ENCODE measurements at regions not wholly inside any gene's neighbourhood (a gene's known extent, or its start where the extent isn't known, plus 50 kb on each side); places are given as distances from the start of the nearest gene placed in this dataset.
A peak's percentile ranks its signal among the peaks of the same experiment; 100 is the strongest.
"Not testable (repeated sequence)": the region's sequence is repeated elsewhere in the genome, so short reads cannot be mapped to it uniquely, and the experiment has no call there.

DNA sequence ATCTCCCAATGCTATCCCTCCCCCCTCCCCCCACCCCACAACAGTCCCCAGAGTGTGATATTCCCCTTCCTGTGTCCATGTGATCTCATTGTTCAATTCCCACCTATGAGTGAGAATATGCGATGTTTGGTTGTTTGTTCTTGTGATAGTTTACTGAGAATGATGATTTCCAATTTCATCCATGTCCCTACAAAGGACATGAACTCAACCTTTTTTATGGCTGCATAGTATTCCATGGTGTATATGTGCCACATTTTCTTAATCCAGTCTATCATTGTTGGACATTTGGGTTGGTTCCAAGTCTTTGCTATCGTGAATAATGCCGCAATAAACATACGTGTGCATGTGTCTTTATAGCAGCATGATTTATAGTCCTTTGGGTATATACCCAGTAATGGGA, 106.1 kb downstream of the FOXD4L6 start:
- H3K9ac ChIP-seq (ENCODE audit: low read length); H3K9me3 ChIP-seq (ENCODE audit: insufficient read depth, low read length); H3K27me3 ChIP-seq (ENCODE audit: low read depth, low read length); H3K4me1 ChIP-seq (ENCODE audit: low read length); H3K4me2 ChIP-seq (ENCODE audit: low read length); H4K20me1 ChIP-seq (ENCODE audit: insufficient read depth, low read length); H2AFZ ChIP-seq (ENCODE audit: low read depth, low read length); H3K79me2 ChIP-seq (ENCODE audit: low read length); H3K36me3 ChIP-seq (replicated peaks; ENCODE audit: low read depth, low read length); H3K4me3 ChIP-seq (ENCODE audit: low read length); H3K27ac ChIP-seq (ENCODE audit: low read length): not testable (repeated sequence)

DNA sequence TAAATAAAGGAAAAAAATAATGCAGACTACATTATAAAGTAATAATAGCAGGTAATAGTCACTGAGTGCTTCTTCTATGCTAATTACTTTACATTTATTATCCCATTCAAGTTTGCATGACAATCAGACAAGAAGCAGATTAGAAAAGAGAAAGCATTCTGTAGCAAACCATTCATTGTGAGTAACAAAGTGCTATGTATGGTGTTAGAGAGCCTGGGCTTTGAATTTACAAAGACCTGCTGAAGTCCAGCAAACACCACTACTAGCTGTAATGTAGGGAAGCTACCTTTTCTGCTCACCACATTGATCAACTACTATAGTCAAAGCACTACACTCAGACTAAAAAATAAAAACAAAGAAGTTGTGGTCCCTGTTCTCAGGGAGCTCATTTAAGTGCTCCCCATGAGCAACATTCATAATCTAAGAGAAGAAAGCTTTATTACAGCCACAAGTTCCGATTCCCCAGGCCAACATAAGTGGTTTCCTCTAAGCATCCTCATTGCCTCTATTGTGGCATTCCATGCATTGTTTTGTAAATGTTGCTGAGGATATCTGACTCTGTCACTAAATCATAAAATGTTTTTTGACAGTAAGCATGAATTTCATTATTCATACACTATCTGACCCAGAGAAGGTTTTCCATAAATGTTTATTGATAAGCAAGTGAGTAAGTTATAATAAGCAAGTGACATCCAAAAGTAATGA, 108.5 kb downstream of the FOXD4L6 start:
- not testable (repeated sequence) for H3K4me3 ChIP-seq (ENCODE audit: low read length); H3K36me3 ChIP-seq (replicated peaks; ENCODE audit: low read depth, low read length); H2AFZ ChIP-seq (ENCODE audit: low read depth, low read length); H3K9me3 ChIP-seq (ENCODE audit: insufficient read depth, low read length); H4K20me1 ChIP-seq (ENCODE audit: insufficient read depth, low read length); H3K9ac ChIP-seq (ENCODE audit: low read length); H3K4me1 ChIP-seq (ENCODE audit: low read length); H3K79me2 ChIP-seq (ENCODE audit: low read length); H3K27ac ChIP-seq (ENCODE audit: low read length); H3K27me3 ChIP-seq (ENCODE audit: low read depth, low read length); H3K4me2 ChIP-seq (ENCODE audit: low read length)

DNA sequence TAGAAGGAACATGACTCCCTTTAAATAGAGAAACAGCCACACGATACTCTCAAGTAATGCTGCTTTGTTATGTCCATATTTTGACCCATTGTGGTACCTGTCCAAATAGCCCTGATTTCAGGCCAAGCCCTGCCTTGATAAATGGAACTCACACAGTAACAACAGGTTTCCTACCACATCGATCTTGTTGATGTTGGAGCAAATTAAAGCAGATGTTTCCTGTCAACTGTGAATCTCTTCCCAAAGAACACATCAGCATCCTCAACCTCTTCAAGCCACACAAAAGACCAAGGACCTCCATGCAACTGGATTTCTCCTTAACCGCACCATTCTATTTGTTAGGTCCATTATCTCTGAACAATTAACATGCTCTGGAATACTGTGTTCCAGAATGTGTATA, 109.5 kb downstream of the FOXD4L6 start:
- H3K9ac ChIP-seq (ENCODE audit: low read length); H3K9me3 ChIP-seq (ENCODE audit: insufficient read depth, low read length); H3K4me3 ChIP-seq (ENCODE audit: low read length); H3K4me1 ChIP-seq (ENCODE audit: low read length); H3K79me2 ChIP-seq (ENCODE audit: low read length); H4K20me1 ChIP-seq (ENCODE audit: insufficient read depth, low read length); H3K4me2 ChIP-seq (ENCODE audit: low read length); H3K27me3 ChIP-seq (ENCODE audit: low read depth, low read length); H3K27ac ChIP-seq (ENCODE audit: low read length); H3K36me3 ChIP-seq (replicated peaks; ENCODE audit: low read depth, low read length); H2AFZ ChIP-seq (ENCODE audit: low read depth, low read length): not testable (repeated sequence)

DNA sequence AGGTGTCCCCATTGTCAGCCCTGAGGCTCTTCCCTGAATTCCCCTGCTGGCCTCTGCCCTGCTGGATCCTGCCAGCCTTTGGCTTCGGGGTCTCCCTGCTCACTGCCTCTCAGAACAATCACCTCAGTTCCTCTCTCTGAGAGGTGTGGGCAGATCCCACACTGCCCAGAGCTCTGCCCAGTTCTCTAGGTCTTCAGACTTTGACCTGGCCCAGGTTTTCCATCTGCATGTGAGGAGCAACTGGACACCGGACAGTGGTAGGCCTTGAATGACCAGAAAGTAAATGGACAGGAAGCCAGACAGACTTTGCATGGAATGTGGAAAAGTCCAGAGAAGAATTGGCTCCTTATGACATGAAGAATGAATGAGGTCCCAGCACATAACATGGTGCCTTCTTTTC, 111.8 kb downstream of the FOXD4L6 start:
- not testable (repeated sequence) for H4K20me1 ChIP-seq (ENCODE audit: insufficient read depth, low read length); H3K27me3 ChIP-seq (ENCODE audit: low read depth, low read length); H3K4me1 ChIP-seq (ENCODE audit: low read length); H3K9me3 ChIP-seq (ENCODE audit: insufficient read depth, low read length); H3K9ac ChIP-seq (ENCODE audit: low read length); H3K27ac ChIP-seq (ENCODE audit: low read length); H3K4me2 ChIP-seq (ENCODE audit: low read length); H3K79me2 ChIP-seq (ENCODE audit: low read length); H3K36me3 ChIP-seq (replicated peaks; ENCODE audit: low read depth, low read length); H3K4me3 ChIP-seq (ENCODE audit: low read length); H2AFZ ChIP-seq (ENCODE audit: low read depth, low read length)

DNA sequence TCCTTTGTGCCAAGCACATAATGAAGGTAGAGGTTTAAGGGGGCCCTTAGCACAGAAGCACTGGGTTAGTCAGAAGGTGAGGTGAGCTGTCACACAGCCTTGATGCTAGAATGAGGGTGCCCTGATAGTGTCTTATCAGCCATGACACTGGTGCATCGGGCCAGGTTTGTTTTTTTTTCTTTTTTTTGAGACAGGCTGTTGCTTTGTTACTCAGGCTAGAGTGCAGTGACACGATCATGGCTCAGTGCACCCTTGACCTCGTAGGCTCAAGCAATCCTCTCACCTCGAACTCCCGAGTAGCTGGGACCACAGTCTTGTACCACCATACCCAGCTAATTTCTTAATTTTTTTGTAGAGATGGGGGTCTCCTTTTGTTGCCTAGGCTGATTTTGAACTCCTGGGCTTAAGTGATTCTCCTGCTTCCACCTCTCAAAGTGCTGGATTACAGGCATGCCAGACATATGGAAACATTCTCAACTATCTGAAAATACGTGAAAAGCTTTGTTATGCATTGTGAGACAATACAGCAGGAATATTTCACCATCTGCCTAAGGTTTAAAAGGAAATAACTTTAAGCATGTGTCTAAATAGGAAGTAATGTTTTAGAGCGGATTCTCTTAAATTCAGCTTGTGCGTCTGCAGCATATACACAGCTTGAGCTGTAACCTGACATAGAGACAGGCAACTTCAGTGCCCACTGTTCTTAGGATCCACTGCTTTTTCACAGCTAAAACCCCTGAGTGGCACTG, 128.4 kb downstream of the FOXD4L6 start:
- not testable (repeated sequence) for H3K4me1 ChIP-seq (ENCODE audit: low read length); H3K4me3 ChIP-seq (ENCODE audit: low read length); H3K9ac ChIP-seq (ENCODE audit: low read length); H2AFZ ChIP-seq (ENCODE audit: low read depth, low read length); H3K4me2 ChIP-seq (ENCODE audit: low read length); H3K27me3 ChIP-seq (ENCODE audit: low read depth, low read length); H3K36me3 ChIP-seq (replicated peaks; ENCODE audit: low read depth, low read length); H3K9me3 ChIP-seq (ENCODE audit: insufficient read depth, low read length); H4K20me1 ChIP-seq (ENCODE audit: insufficient read depth, low read length); H3K27ac ChIP-seq (ENCODE audit: low read length); H3K79me2 ChIP-seq (ENCODE audit: low read length)

DNA sequence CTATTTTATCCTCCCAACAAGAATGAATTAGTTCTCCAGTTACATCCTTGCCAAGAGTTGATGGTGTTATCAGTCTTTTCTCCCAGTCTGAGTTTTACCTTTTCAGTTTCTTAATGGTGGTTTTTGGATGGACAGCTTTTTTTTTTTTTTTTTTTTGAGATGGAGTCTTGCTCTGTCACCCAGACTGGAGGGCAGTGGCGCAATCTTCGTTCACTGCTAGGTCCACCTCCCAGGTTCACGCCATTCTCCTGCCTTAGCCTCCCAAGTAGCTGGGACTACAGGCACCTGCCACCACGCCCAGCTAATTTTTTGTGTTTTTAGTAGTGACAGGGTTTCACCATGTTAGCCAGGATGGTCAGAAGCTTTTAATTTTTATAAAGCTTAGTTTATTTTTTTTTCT, 133.0 kb downstream of the FOXD4L6 start:
- not testable (repeated sequence) for H2AFZ ChIP-seq (ENCODE audit: low read depth, low read length); H3K27ac ChIP-seq (ENCODE audit: low read length); H3K36me3 ChIP-seq (replicated peaks; ENCODE audit: low read depth, low read length); H3K9ac ChIP-seq (ENCODE audit: low read length); H3K27me3 ChIP-seq (ENCODE audit: low read depth, low read length); H3K4me2 ChIP-seq (ENCODE audit: low read length); H4K20me1 ChIP-seq (ENCODE audit: insufficient read depth, low read length); H3K9me3 ChIP-seq (ENCODE audit: insufficient read depth, low read length); H3K4me3 ChIP-seq (ENCODE audit: low read length)
- peaks cover 34% of the 10 kb centered on the region for H3K79me2 ChIP-seq (ENCODE audit: low read length)
- peaks cover 12% of the 10 kb centered on the region for H3K4me1 ChIP-seq (ENCODE audit: low read length)

DNA sequence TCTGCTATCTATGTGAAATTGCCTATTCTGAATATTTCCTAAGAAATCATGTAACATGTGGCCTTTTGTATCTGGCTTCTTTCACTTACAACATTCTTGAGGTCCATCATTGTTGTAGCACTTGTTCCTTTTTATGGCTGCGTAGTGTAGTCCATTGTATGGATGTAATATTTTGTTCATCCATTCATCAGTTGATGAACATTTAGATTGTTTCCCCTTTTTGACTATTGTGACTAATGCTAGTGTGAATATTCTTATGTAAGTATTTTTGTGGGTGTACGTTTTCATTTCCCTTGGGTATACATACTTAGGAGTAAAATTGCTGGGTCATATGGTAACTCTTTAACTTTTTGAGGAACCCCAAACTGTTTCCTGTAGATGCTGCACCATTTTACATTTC, 134.6 kb downstream of the FOXD4L6 start:
- not testable (repeated sequence) for H3K36me3 ChIP-seq (replicated peaks; ENCODE audit: low read depth, low read length); H3K9ac ChIP-seq (ENCODE audit: low read length); H3K27me3 ChIP-seq (ENCODE audit: low read depth, low read length); H3K4me3 ChIP-seq (ENCODE audit: low read length); H4K20me1 ChIP-seq (ENCODE audit: insufficient read depth, low read length); H3K27ac ChIP-seq (ENCODE audit: low read length); H3K9me3 ChIP-seq (ENCODE audit: insufficient read depth, low read length); H2AFZ ChIP-seq (ENCODE audit: low read depth, low read length)
- Histone ChIP-seq H3K4me2 (ENCODE audit: low read length) (peak overlapping the region; percentile 66), H3K4me1 (ENCODE audit: low read length) (peaks cover 14% of the 10 kb centered on the region), H3K79me2 (ENCODE audit: low read length) (peaks cover 35% of the 10 kb centered on the region)

DNA sequence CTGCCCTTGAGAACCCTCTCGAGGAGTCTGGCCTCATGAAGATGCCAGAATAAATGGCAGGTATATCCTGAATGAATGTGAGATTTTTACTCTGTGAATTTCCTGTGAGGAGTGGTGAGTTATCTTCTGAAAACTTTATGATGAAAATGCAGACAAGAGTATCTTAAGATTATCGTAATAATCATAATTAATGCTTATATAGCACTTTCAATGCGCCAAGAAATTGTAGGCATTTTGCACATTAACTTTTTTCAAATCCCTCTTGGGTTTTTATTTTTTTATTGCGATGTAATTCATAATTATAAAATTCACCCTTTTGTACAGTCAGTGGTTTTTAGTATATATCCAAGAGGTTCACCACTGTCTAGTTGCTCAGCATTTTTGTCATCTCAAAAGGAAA, 135.1 kb downstream of the FOXD4L6 start:
- H3K9ac ChIP-seq (ENCODE audit: low read length); H4K20me1 ChIP-seq (ENCODE audit: insufficient read depth, low read length); H3K9me3 ChIP-seq (ENCODE audit: insufficient read depth, low read length); H2AFZ ChIP-seq (ENCODE audit: low read depth, low read length); H3K27me3 ChIP-seq (ENCODE audit: low read depth, low read length); H3K27ac ChIP-seq (ENCODE audit: low read length); H3K36me3 ChIP-seq (replicated peaks; ENCODE audit: low read depth, low read length): not testable (repeated sequence)
- H3K4me2 ChIP-seq (ENCODE audit: low read length): peak overlapping the region; percentile 66
- peaks cover 14% of the 10 kb centered on the region for H3K4me1 ChIP-seq (ENCODE audit: low read length)
- peak overlapping the region; percentile 85 for H3K4me3 ChIP-seq (ENCODE audit: low read length)
- H3K79me2 ChIP-seq (ENCODE audit: low read length): peaks cover 36% of the 10 kb centered on the region

DNA sequence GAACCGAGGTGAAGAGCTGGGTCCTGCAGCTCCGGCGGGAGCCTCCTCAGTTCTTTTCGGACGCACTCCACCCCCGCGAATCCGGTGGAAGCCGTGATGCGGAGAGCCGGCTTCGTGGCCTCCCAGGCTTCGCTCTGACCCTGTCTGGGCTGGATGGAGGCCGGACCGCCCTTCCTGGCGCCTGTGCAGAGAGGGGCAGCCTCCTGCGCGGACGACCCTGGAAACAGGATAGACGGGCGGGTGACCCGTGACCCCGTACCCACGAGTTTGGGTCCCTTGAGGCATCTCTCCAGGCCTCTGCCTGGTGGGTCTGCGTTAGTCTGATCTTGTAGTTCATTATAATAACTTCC, 136.0 kb downstream of the FOXD4L6 start:
- Histone ChIP-seq H3K9ac (ENCODE audit: low read length) (peak overlapping the region; percentile 82), H3K4me1 (ENCODE audit: low read length) (peaks cover 14% of the 10 kb centered on the region), H2AFZ (ENCODE audit: low read depth, low read length) (peak overlapping the region; percentile 55; the same call in 1 of the 2 replicates), H3K4me3 (ENCODE audit: low read length) (peak overlapping the region; percentile 85), H3K79me2 (ENCODE audit: low read length) (peaks cover 38% of the 10 kb centered on the region), H3K4me2 (ENCODE audit: low read length) (peak overlapping the region; percentile 66), H3K27ac (ENCODE audit: low read length) (peak overlapping the region; percentile 81)
- not testable (repeated sequence) for H3K27me3 ChIP-seq (ENCODE audit: low read depth, low read length); H4K20me1 ChIP-seq (ENCODE audit: insufficient read depth, low read length); H3K36me3 ChIP-seq (replicated peaks; ENCODE audit: low read depth, low read length); H3K9me3 ChIP-seq (ENCODE audit: insufficient read depth, low read length)
